ENCODE measurements at regions not wholly inside any gene's neighbourhood (a gene's known extent, or its start where the extent isn't known, plus 50 kb on each side); places are given as distances from the start of the nearest gene placed in this dataset.

GRCh38 chr10:53135213-53135896 lies 362.8 kb upstream of the MBL2 start:
- no peak overlapping the region for H3K27ac ChIP-seq (ENCODE audit: control insufficient read depth, insufficient read depth, low read length)
- H3K9me1 ChIP-seq (ENCODE audit: control insufficient read depth, extremely low read depth, insufficient read depth, low read length): no peaks in the 10 kb centered on the region
- no peak for DNase-seq (ENCODE audit: low read depth, low spot score)
- no peak for TF ChIP-seq CTCF (optimal IDR thresholded peaks at IDR 0.05 in 1 of 3, IDR thresholded peaks at IDR 0.05 in 1 of 3, conservative IDR thresholded peaks at IDR 0.05 in 1 of 3; ENCODE audit: extremely low read depth in 1 of 3, insufficient read depth in 2 of 3, low read length in 3 of 3)
- no peak for TF ChIP-seq EZH2 (IDR thresholded peaks at IDR 0.05; ENCODE audit: low read length)
- H3K4me2 ChIP-seq (ENCODE audit: control insufficient read depth, extremely low read depth, insufficient read depth, low read depth, low read length): no peak overlapping the region
- no peaks in the 10 kb centered on the region for H3K27me3 ChIP-seq (ENCODE audit: control insufficient read depth, extremely low read depth, insufficient read depth, low read length)
- no peaks in the 10 kb centered on the region for H4K20me1 ChIP-seq (ENCODE audit: control insufficient read depth, extremely low read depth, insufficient read depth, low read length)
- dilution Hi-C loops (cut with MboI; ENCODE audit: extremely low pct_ligation_motif_present, low sequenced_read_pairs): no loop called here
- no peak overlapping the region for H3K9ac ChIP-seq (ENCODE audit: control insufficient read depth, extremely low read depth, insufficient read depth, low read length)
- H2AFZ ChIP-seq (ENCODE audit: control insufficient read depth, low read length): no peak overlapping the region
- no peak overlapping the region for H3K4me3 ChIP-seq (ENCODE audit: control insufficient read depth in 2 of 3, extremely low read depth in 1 of 3, insufficient read depth in 2 of 3, low read depth in 1 of 3, low read length in 3 of 3)
- no peaks in the 10 kb centered on the region for H3K4me1 ChIP-seq (ENCODE audit: control insufficient read depth, extremely low read depth, insufficient read depth, low read length)
- FAIRE-seq: no peak
- no peaks in the 10 kb centered on the region for H3K79me2 ChIP-seq (ENCODE audit: control insufficient read depth, insufficient read depth, low read length)
- H3K9me3 ChIP-seq (ENCODE audit: control insufficient read depth, low read depth, low read length): no peaks in the 10 kb centered on the region
- H3K36me3 ChIP-seq (ENCODE audit: control insufficient read depth in 2 of 2, extremely low read depth in 1 of 2, insufficient read depth in 2 of 2, low read length in 2 of 2): no peaks in the 10 kb centered on the region

DNA sequence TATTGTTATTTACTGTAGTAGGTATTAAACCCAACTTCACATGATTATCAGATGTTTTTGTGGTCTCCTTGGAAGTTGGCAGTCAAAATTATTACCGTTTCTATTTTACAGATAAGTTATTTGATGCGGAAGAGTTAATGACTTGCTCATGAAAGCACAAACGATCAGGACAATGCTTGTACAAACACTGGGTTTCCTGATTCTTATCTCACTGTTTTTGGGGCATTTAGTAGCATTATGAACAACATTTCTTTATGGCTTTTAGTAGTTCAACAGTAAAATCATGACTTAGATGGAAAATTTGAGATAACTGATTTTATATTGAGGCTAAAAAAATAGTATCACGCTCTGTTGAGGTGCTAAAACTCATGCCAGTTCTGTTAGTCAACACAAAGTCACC lies 361.5 kb upstream of the MBL2 start:
- Histone ChIP-seq H3K27ac (ENCODE audit: control insufficient read depth, insufficient read depth, low read length) (no peak overlapping the region), H3K4me3 (ENCODE audit: control insufficient read depth in 2 of 3, extremely low read depth in 1 of 3, insufficient read depth in 2 of 3, low read depth in 1 of 3, low read length in 3 of 3) (no peak overlapping the region), H3K9ac (ENCODE audit: control insufficient read depth, extremely low read depth, insufficient read depth, low read length) (no peak overlapping the region), H4K20me1 (ENCODE audit: control insufficient read depth, extremely low read depth, insufficient read depth, low read length) (no peaks in the 10 kb centered on the region), H3K36me3 (ENCODE audit: control insufficient read depth in 2 of 2, extremely low read depth in 1 of 2, insufficient read depth in 2 of 2, low read length in 2 of 2) (no peaks in the 10 kb centered on the region), H3K4me1 (ENCODE audit: control insufficient read depth, extremely low read depth, insufficient read depth, low read length) (no peaks in the 10 kb centered on the region), H2AFZ (ENCODE audit: control insufficient read depth, low read length) (no peak overlapping the region), H3K79me2 (ENCODE audit: control insufficient read depth, insufficient read depth, low read length) (no peaks in the 10 kb centered on the region), H3K4me2 (ENCODE audit: control insufficient read depth, extremely low read depth, insufficient read depth, low read depth, low read length) (no peak overlapping the region), H3K27me3 (ENCODE audit: control insufficient read depth, extremely low read depth, insufficient read depth, low read length) (no peaks in the 10 kb centered on the region), H3K9me3 (ENCODE audit: control insufficient read depth, low read depth, low read length) (no peaks in the 10 kb centered on the region), H3K9me1 (ENCODE audit: control insufficient read depth, extremely low read depth, insufficient read depth, low read length) (no peaks in the 10 kb centered on the region)
- no peak for FAIRE-seq
- no peak for DNase-seq (ENCODE audit: low read depth, low spot score)
- dilution Hi-C loops (cut with MboI; ENCODE audit: extremely low pct_ligation_motif_present, low sequenced_read_pairs): no loop called here
- TF ChIP-seq CTCF (optimal IDR thresholded peaks at IDR 0.05 in 1 of 3, IDR thresholded peaks at IDR 0.05 in 1 of 3, conservative IDR thresholded peaks at IDR 0.05 in 1 of 3; ENCODE audit: extremely low read depth in 1 of 3, insufficient read depth in 2 of 3, low read length in 3 of 3) (no peak), EZH2 (IDR thresholded peaks at IDR 0.05; ENCODE audit: low read length) (no peak)
